Heart left ventricle (tissue), 16 donors: ENCODE measurements at regions not wholly inside any gene's neighbourhood (a gene's known extent, or its start where the extent isn't known, plus 50 kb on each side); places are given as distances from the start of the nearest gene placed in this dataset.
A peak's percentile ranks its signal among the peaks of the same experiment; 100 is the strongest.

ENCODE experiments used
- ATAC-seq, 4 donors: fragments of 200-7000 bp; cut with Tn5 transposase; one replicate each; pipeline ENCODE4 v1.9.1; 2020 to 2022; ENCODE audit warnings: moderate library complexity in 4 of 4, mild to moderate bottlenecking in 3 of 4, moderate number of reproducible peaks in 1 of 4
- DNase-seq, 5 donors: peaks; one replicate each; pipeline ENCODE4 v3.0.0-alpha.2; 2020
- H3K27ac ChIP-seq, 12 donors: fragments of 200-600 bp; sonication (generic) in 4 of 12; one replicate each; pipeline versions ENCODE4 v1.5.0 to v1.8.0; 2016 to 2022; ENCODE audit warnings: mild to moderate bottlenecking in 2 of 12
- H3K27me3 ChIP-seq, 9 donors: fragments of 200-600 bp; sonication (generic) in 2 of 9; one replicate each; pipeline versions ENCODE4 v1.5.1 to v1.8.0; 2016 to 2022; ENCODE audit warnings: mild to moderate bottlenecking in 3 of 9
- H3K36me3 ChIP-seq, 9 donors: fragments of 200-600 bp; sonication (generic) in 2 of 9; one replicate each; pipeline versions ENCODE4 v1.5.0 to v1.8.0; 2018 to 2022; ENCODE audit warnings: mild to moderate bottlenecking in 2 of 9
- H3K4me1 ChIP-seq, 12 donors: fragments of 200-600 bp; sonication (generic) in 4 of 12; one replicate each; pipeline versions ENCODE4 v1.5.0 to v1.8.0; 2016 to 2022; ENCODE audit warnings: mild to moderate bottlenecking in 3 of 12
- H3K4me3 ChIP-seq, 12 donors: fragments of 200-600 bp; sonication (generic) in 4 of 12; one replicate each; pipeline versions ENCODE4 v1.5.0 to v1.8.0; 2017 to 2022; ENCODE audit warnings: mild to moderate bottlenecking in 9 of 12, moderate library complexity in 4 of 12
- H3K9me3 ChIP-seq, 12 donors: fragments of 200-600 bp; sonication (generic) in 4 of 12; one replicate each; pipeline versions ENCODE4 v1.5.0 to v1.8.0; 2016 to 2022; ENCODE audit warnings: mild to moderate bottlenecking in 1 of 12
- POLR2A ChIP-seq, 2 donors: fragments of 450-650 bp; IDR thresholded peaks; one replicate each; pipeline ENCODE4 v1.6.1; 2017; ENCODE audit warnings: antibody characterized with exemption in 2 of 2, mild to moderate bottlenecking in 2 of 2, moderate library complexity in 2 of 2
- WGBS, 4 donors: extraction: QIAGEN DNeasy Blood & Tissue Kit in 2 of 4; methylation state at CpG; one replicate each; pipeline versions ENCODE4 v1.1.5 to v1.1.7; 2013 to 2018; 5-methylcytosine and 5-hydroxymethylcytosine counted together
- intact Hi-C, 10 donors: fragments of 100-400 bp; cut with DNase I; formaldehyde crosslinking; loops; one replicate each; pipeline versions ENCODE4 v1.11.1 to v1.14.2; 2022
- TF ChIP-seq, protein P1 (sequence below), 12 donors: fragments of 200-600 bp; sonication (generic) in 4 of 12; IDR thresholded peaks; one replicate each; pipeline versions ENCODE4 v1.5.0 to v1.8.0; 2018 to 2022; ENCODE audit warnings: antibody characterized with exemption in 12 of 12, mild to moderate bottlenecking in 5 of 12
- donor health status: ischemic (EF 13 %, LVEDD 7.1; RV severe dilation, severe dysfunction).
- donor health status: healthy with polysubstance abuse.
- donor health status: DM: no; HTN: yes; CAD: no.
- donor health status: DM: no; HTN: no; CAD: no.
- donor health status: ischemic (EF 25% LVEDD 6.9; RV normal size, moderate dysfunction).
- donor health status: ischemic (EF 25% LVEDD 5.7; RV mildly dilated, moderate dysfunction).
- donor health status: healthy.
- donor health status: DM: yes; HTN: yes; CAD: no.
- donor health status: ischemic (EF 35%, LVEDD 5.7; RV mildly dilated, moderate dysfunction).
- donor health status: nonischemic (EF 11% LVEDD 7.7; RV severe dilation, severe dysfunction).
- donor health status: DM: yes; HTN: yes; CAD: no.
- donor health status: PGD.
- donor health status: ischemic (EF 29% LVEDD 5.4; RV normal size, mild dysfunction).
- donor health status: nonischemic (EF 23%, LVEDD 6.1; RV moderate dilation, normal function).

DNA sequence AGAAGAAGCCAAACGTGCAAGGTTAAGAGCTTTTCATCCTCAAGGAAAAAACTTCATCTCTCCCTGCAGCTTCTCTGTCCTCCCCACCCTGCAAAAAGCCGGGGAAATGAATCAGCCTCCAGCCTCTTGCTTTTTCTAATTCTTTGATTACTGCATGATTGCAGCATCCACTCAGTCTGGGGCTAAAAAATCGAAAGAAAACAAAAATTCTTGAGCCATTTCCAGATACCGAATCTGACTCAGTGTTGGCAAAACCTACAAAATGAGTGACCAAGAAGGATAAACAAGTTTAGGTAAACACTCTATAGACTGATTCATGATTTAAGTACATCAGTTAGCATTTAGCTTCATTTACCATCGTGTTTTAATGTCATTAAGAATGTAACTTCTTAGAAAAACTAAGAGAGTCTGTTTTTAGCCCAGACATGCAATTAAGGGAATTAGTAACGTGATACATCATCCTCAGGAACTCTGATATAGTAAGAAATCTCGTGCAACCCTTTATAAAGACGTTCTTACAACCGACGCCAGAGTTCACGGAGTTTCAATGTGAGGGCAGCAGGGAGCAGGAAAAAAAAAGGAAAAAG is 287.3 kb upstream of the FOXF1 start:
- no peak overlapping the region for H3K27ac ChIP-seq
- H3K4me3 ChIP-seq, result no peak overlapping the region
- ATAC-seq, result no peak
- peaks cover 0 to 50% (median 13%) of the 10 kb centered on the region in 9 donors for H3K27me3 ChIP-seq
- TF ChIP-seq POLR2A (IDR thresholded peaks at IDR 0.05), result no peak
- TF ChIP-seq, protein P1, sequence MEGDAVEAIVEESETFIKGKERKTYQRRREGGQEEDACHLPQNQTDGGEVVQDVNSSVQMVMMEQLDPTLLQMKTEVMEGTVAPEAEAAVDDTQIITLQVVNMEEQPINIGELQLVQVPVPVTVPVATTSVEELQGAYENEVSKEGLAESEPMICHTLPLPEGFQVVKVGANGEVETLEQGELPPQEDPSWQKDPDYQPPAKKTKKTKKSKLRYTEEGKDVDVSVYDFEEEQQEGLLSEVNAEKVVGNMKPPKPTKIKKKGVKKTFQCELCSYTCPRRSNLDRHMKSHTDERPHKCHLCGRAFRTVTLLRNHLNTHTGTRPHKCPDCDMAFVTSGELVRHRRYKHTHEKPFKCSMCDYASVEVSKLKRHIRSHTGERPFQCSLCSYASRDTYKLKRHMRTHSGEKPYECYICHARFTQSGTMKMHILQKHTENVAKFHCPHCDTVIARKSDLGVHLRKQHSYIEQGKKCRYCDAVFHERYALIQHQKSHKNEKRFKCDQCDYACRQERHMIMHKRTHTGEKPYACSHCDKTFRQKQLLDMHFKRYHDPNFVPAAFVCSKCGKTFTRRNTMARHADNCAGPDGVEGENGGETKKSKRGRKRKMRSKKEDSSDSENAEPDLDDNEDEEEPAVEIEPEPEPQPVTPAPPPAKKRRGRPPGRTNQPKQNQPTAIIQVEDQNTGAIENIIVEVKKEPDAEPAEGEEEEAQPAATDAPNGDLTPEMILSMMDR (IDR thresholded peaks at IDR 0.05), result no peak
- no peak for DNase-seq
- H3K9me3 ChIP-seq, result no peaks in the 10 kb centered on the region
- intact Hi-C loops, result no loop called here
- no peaks in the 10 kb centered on the region for H3K36me3 ChIP-seq
- no peaks in the 10 kb centered on the region for H3K4me1 ChIP-seq
- WGBS, 4 donors, result 51 to 57% (median 54%) methylated on average over 11 of the region's 11 CpGs

DNA sequence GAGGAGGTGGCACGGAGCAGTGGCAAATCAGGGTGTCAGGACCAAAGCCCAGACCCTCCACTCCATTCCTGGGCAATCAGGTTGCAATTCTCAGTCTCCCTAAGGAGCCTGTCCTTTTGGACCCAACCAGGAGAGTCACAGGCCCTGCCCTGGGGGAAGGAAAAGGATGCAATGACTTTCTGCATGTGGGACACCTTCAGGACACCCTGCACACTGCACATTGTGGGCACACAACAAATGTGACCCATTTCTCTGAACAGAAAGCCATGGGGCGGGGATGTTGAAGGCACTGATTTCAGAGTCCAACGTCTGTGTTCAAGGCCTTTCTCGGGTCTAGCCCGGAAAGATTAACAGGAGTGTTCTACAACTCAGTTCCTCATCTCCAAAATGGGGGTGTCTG is 286.2 kb upstream of the FOXF1 start:
- Histone ChIP-seq H3K9me3 (no peaks in the 10 kb centered on the region), H3K27me3 (peaks cover 0 to 53% (median 13%) of the 10 kb centered on the region in 9 donors), H3K4me1 (no peaks in the 10 kb centered on the region), H3K36me3 (no peaks in the 10 kb centered on the region), H3K27ac (no peak overlapping the region), H3K4me3 (no peak overlapping the region)
- ATAC-seq, result peak in 1 of 4 donors; percentile 36
- 92 to 95% (median 93%) methylated on average over 5 of the region's 5 CpGs for WGBS, 4 donors
- intact Hi-C loops, result no loop called here
- TF ChIP-seq, protein P1 (IDR thresholded peaks at IDR 0.05), result no peak
- no peak for TF ChIP-seq POLR2A (IDR thresholded peaks at IDR 0.05)
- DNase-seq, result no peak

DNA sequence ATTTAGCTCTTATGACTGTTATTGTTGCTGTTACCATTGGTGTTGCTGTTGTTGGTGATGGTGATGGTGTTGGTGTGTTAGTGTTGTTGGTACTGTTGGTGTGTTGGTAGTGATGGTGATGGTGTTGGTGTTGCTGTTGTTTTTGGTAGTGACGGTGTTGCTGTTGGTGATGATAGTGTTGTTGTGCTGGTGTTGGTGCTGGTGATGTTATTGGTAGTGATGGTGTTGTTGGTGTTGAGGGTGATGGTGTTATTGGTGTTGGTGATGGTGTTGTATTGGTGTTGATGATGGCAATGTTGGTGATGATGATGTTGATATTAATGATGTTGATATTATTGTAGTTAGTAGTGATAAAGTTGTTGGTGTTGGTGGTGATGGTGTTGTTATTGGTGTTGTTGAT is 285.7 kb upstream of the FOXF1 start:
- no peak overlapping the region for H3K4me3 ChIP-seq
- TF ChIP-seq POLR2A (IDR thresholded peaks at IDR 0.05), result no peak
- TF ChIP-seq, protein P1 (IDR thresholded peaks at IDR 0.05), result no peak
- no peak overlapping the region for H3K27ac ChIP-seq
- H3K36me3 ChIP-seq, result no peaks in the 10 kb centered on the region
- WGBS, 4 donors, result 89 to 100% (median 96%) methylated on average over 1 of the region's 1 CpG
- intact Hi-C loops, result no loop called here
- H3K4me1 ChIP-seq, result no peaks in the 10 kb centered on the region
- H3K9me3 ChIP-seq, result no peaks in the 10 kb centered on the region
- DNase-seq, result no peak
- ATAC-seq, result no peak
- H3K27me3 ChIP-seq, result peaks cover 0 to 52% (median 13%) of the 10 kb centered on the region in 9 donors

DNA sequence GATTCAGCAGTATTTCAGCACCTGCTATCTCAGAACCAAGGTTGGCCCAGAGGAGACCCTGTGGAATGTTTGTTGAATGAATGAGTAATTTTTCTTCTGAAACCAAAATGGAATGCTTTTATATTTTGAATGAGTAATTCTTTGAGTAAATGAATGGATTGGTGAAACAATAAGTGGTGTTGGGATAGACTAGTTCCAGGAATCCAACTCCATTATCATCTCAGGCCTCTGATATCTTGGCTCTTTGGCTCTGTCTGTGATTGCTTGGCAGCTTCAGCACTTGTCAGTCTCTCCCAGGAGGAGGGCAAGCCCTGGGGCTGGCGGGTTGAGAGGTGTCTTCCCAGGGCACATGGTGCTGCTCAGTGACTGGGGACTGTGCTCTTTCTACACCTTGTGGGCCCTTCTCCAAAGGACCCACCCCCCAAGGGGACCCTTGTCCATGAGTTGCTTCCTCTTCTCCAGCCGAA is 284.4 kb upstream of the FOXF1 start:
- Histone ChIP-seq H3K27ac (no peak overlapping the region), H3K9me3 (no peaks in the 10 kb centered on the region), H3K27me3 (peaks cover 0 to 47% (median 13%) of the 10 kb centered on the region in 9 donors), H3K4me1 (no peaks in the 10 kb centered on the region), H3K36me3 (no peaks in the 10 kb centered on the region), H3K4me3 (no peak overlapping the region)
- 58 to 85% (median 69%) methylated on average over 2 of the region's 2 CpGs for WGBS, 4 donors
- intact Hi-C loops, result no loop called here
- ATAC-seq (no peak), DNase-seq (no peak)
- no peak for TF ChIP-seq POLR2A (IDR thresholded peaks at IDR 0.05)
- TF ChIP-seq, protein P1 (IDR thresholded peaks at IDR 0.05), result no peak
